ENCODE measurements at regions not wholly inside any gene's neighbourhood (a gene's known extent, or its start where the extent isn't known, plus 50 kb on each side); places are given as distances from the start of the nearest gene placed in this dataset.
A peak's percentile ranks its signal among the peaks of the same experiment; 100 is the strongest.

DNA sequence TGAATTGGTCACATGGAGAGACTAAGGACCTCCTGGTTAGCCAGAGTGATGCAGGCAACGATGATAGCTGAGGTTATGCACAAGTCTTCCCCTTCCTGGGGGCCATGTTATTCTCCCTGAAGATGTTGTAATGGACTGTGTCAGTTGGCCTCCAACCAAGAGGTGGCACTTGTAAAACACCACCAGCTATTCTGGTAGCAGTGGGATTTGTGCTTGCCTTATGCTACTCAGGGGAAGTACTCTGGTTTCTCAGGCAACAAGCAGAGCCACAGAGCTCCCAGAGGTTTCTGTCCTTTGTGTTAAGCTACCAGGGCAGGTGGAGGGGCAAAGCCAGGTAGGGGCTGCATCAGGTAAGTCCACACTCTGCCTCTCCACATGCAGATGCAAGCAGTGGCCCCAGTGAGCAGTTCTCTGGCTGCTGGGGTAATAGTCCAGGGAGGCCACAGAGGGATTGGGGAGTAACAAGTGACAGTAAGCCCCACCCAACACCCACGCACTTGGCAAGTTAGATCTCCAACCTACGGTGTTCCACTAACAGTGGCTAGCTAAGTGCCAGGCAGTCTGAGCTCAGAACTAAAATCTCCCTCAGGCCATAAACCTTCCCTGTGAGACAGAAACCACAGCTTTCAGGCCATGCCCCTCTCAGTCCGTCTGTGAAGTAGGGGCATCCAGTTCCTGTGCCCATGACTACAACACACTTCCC is 99.7 kb downstream of the RND3 start:
- no peak overlapping the region for H3K27ac ChIP-seq (ENCODE audit: insufficient read depth, low read depth, low read length)
- CTCF ChIA-PET = no interaction called here
- DNase-seq (ENCODE audit: low read depth, low spot score) = no peak

More for the DNA sequence above, 99.7 kb downstream of the RND3 start:
- H3K36me3 ChIP-seq (ENCODE audit: control insufficient read depth in 2 of 2, extremely low read depth in 1 of 2, insufficient read depth in 2 of 2, low read length in 2 of 2) = no peaks in the 10 kb centered on the region
- POLR2A ChIA-PET = no interaction called here
- no peak overlapping the region for H3K9ac ChIP-seq (replicated peaks; ENCODE audit: extremely low read depth, insufficient read depth, low read length)
- H3K9me1 ChIP-seq (replicated peaks; ENCODE audit: control insufficient read depth, extremely low read depth, insufficient read depth, low read length) = no peaks in the 10 kb centered on the region
- TF ChIP-seq FOS (IDR thresholded peaks at IDR 0.05; ENCODE audit: borderline replicate concordance, insufficient read depth, low read length) = no peak
- no peak for TF ChIP-seq MYC (IDR thresholded peaks at IDR 0.05; ENCODE audit: low read depth, low read length)
- TF ChIP-seq JUN (IDR thresholded peaks at IDR 0.05; ENCODE audit: borderline replicate concordance, insufficient read depth, insufficient read length, low read depth) = no peak
- TF ChIP-seq, protein P1, sequence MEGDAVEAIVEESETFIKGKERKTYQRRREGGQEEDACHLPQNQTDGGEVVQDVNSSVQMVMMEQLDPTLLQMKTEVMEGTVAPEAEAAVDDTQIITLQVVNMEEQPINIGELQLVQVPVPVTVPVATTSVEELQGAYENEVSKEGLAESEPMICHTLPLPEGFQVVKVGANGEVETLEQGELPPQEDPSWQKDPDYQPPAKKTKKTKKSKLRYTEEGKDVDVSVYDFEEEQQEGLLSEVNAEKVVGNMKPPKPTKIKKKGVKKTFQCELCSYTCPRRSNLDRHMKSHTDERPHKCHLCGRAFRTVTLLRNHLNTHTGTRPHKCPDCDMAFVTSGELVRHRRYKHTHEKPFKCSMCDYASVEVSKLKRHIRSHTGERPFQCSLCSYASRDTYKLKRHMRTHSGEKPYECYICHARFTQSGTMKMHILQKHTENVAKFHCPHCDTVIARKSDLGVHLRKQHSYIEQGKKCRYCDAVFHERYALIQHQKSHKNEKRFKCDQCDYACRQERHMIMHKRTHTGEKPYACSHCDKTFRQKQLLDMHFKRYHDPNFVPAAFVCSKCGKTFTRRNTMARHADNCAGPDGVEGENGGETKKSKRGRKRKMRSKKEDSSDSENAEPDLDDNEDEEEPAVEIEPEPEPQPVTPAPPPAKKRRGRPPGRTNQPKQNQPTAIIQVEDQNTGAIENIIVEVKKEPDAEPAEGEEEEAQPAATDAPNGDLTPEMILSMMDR (IDR thresholded peaks at IDR 0.05; ENCODE audit: extremely low read depth in 1 of 2, insufficient read depth in 1 of 2, low read depth in 1 of 2, low read length in 2 of 2) = no peak
- no peak for TF ChIP-seq POLR2A (IDR thresholded peaks at IDR 0.05; ENCODE audit: low read depth, low read length)
- no peak for TF ChIP-seq POLR2AphosphoS5 (IDR thresholded peaks at IDR 0.05; ENCODE audit: insufficient read depth, low read depth, low read length)
- TF ChIP-seq EZH2 (IDR thresholded peaks at IDR 0.05; ENCODE audit: borderline replicate concordance, low read depth, low read length, severe bottlenecking) = no peak
- TF ChIP-seq GATA2 (IDR thresholded peaks at IDR 0.05; ENCODE audit: insufficient read depth, insufficient read length, low read depth, low read length) = no peak
- no peak for TF ChIP-seq MAX (IDR thresholded peaks at IDR 0.05; ENCODE audit: insufficient read depth, insufficient read length)
- H4K20me1 ChIP-seq (replicated peaks; ENCODE audit: control insufficient read depth, extremely low read depth, insufficient read depth, low read length) = no peaks in the 10 kb centered on the region
- H3K4me1 ChIP-seq (ENCODE audit: control insufficient read depth, extremely low read depth, insufficient read depth, low read length) = peaks cover 5% of the 10 kb centered on the region
- intact Hi-C loops (cut with micrococcal nuclease) (no loop called here), dilution Hi-C loops (cut with MboI; ENCODE audit: extremely low pct_ligation_motif_present, low sequenced_read_pairs) (no loop called here)
- H3K27me3 ChIP-seq (ENCODE audit: control insufficient read depth in 2 of 2, insufficient read depth in 2 of 2, low read length in 2 of 2) = no peaks in the 10 kb centered on the region
- BruUV-seq (replicated peaks) = no TSS peak
- H3K4me2 ChIP-seq (ENCODE audit: insufficient read depth, low read length) = no peak overlapping the region
- H3K9me3 ChIP-seq (replicated peaks; ENCODE audit: control insufficient read depth, insufficient read depth, low read length) = no peaks in the 10 kb centered on the region
- H3K4me3 ChIP-seq (replicated peaks in 1 of 3; ENCODE audit: insufficient read depth in 1 of 3, low read depth in 1 of 3, low read length in 3 of 3) = no peak overlapping the region
- no peak for FAIRE-seq
- no peaks in the 10 kb centered on the region for H3K79me2 ChIP-seq (ENCODE audit: control insufficient read depth, insufficient read depth, low read length)
- H2AFZ ChIP-seq (ENCODE audit: low read depth, low read length) = peak overlapping the region; percentile 15
